A673 (cell line): ENCODE measurements at regions not wholly inside any gene's neighbourhood (a gene's known extent, or its start where the extent isn't known, plus 50 kb on each side); places are given as distances from the start of the nearest gene placed in this dataset.

Source experiments
- BruUV-seq: library from RNA; stranded (reverse); fragments of 400-500 nt; replicated peaks from 2 replicates; lab custom pipeline; 2021; lab: Mats Ljungman, UMichigan
- CTCF ChIA-PET: fragments of 300-600 bp; sonication (Branson Sonifier 250); formaldehyde crosslinking; loops from one replicate; lab custom pipeline; 2022; ENCODE audit warnings: antibody characterized with exemption; lab: Charles Lee
- POLR2A ChIA-PET: fragments of 300-600 bp; sonication (Branson Sonifier 250); formaldehyde crosslinking; loops from one replicate; lab custom pipeline; 2022; ENCODE audit warnings: antibody characterized with exemption; ENCODE audit not compliant: low non-redundant PET; lab: Charles Lee
- DNase-seq: peaks from one replicate; pipeline ENCODE4 v3.0.0-alpha.2; 2015; ENCODE audit warnings: low spot score
- H3K27ac ChIP-seq: fragments of 200-600 bp; sonication (generic); 2 replicates; pipeline ENCODE4 v1.5.1; 2016; ENCODE audit warnings: mixed run types, low read depth, mild to moderate bottlenecking, mixed read lengths, antibody characterized with exemption, low read length; ENCODE audit not compliant: poor library complexity, severe bottlenecking
- H3K27me3 ChIP-seq: fragments of 200-600 bp; sonication (generic); replicated peaks from 2 replicates; pipeline ENCODE4 v1.6.1; 2017; ENCODE audit warnings: mixed run types, low read depth, mild to moderate bottlenecking, mixed read lengths, antibody characterized with exemption, low read length; ENCODE audit not compliant: insufficient read depth, poor library complexity
- H3K36me3 ChIP-seq: fragments of 200-600 bp; sonication (generic); 2 replicates; pipeline ENCODE4 v1.6.1; 2016; ENCODE audit warnings: mixed run types, mild to moderate bottlenecking, mixed read lengths, antibody characterized with exemption, low read length; ENCODE audit not compliant: insufficient read depth, poor library complexity, severe bottlenecking
- H3K4me1 ChIP-seq: fragments of 200-600 bp; sonication (generic); 2 replicates; pipeline ENCODE4 v1.6.1; 2017; ENCODE audit warnings: mixed run types, mild to moderate bottlenecking, mixed read lengths, antibody characterized with exemption, low read length; ENCODE audit not compliant: insufficient read depth, poor library complexity, severe bottlenecking
- H3K4me3 ChIP-seq: fragments of 200-600 bp; sonication (generic); 2 replicates; pipeline ENCODE4 v1.5.1; 2016; ENCODE audit warnings: low read depth, mixed run types, mild to moderate bottlenecking, mixed read lengths, low read length; ENCODE audit not compliant: poor library complexity, severe bottlenecking
- H3K9me3 ChIP-seq: fragments of 200-600 bp; sonication (generic); 2 replicates; pipeline ENCODE4 v1.6.1; 2016; ENCODE audit warnings: mixed run types, low read depth, mild to moderate bottlenecking, mixed read lengths, antibody characterized with exemption, low read length; ENCODE audit not compliant: poor library complexity, severe bottlenecking
- CTCF ChIP-seq: fragments of 300-800, 200-600 bp; sonication (generic); conservative IDR thresholded peaks from 2 replicates; pipeline ENCODE4 v1.5.1; 2017; ENCODE audit warnings: low read depth, mild to moderate bottlenecking, antibody characterized with exemption, low read length, moderate library complexity, mixed read lengths
- EZH2 ChIP-seq: fragments of 200-600 bp; sonication (generic); IDR thresholded peaks from 2 replicates; pipeline ENCODE4 v1.6.1; 2017; ENCODE audit warnings: borderline replicate concordance, low read depth, mild to moderate bottlenecking, mixed read lengths, antibody characterized with exemption, low read length; ENCODE audit not compliant: poor library complexity, severe bottlenecking
- intact Hi-C: fragments of 100-400 bp; cut with micrococcal nuclease; formaldehyde crosslinking; loops from one replicate; pipeline ENCODE4 v1.10.0; 2022; ENCODE audit not compliant: unreplicated experiment

- POLR2A ChIA-PET: no interaction called here
- no peak for DNase-seq
- CTCF ChIA-PET: no interaction called here
- BruUV-seq: no TSS peak
- Histone ChIP-seq H3K4me1 (no peaks in the 10 kb centered on the region), H3K27me3 (no peaks in the 10 kb centered on the region), H3K36me3 (no peaks in the 10 kb centered on the region), H3K9me3 (no peaks in the 10 kb centered on the region), H3K4me3 (no peak overlapping the region), H3K27ac (no peak overlapping the region)
- TF ChIP-seq EZH2: no peak
- TF ChIP-seq CTCF: no peak
- intact Hi-C loops: no loop called here
These were observed 297.0 kb downstream of the MAN2A1 start for GRCh38 chr5:109986726-109987125.

GRCh38 chr5:109987355-109987754, 297.6 kb downstream of the MAN2A1 start:
- Histone ChIP-seq H3K27me3 (no peaks in the 10 kb centered on the region), H3K9me3 (no peaks in the 10 kb centered on the region), H3K27ac (no peak overlapping the region), H3K4me1 (no peaks in the 10 kb centered on the region), H3K4me3 (no peak overlapping the region), H3K36me3 (no peaks in the 10 kb centered on the region)
- TF ChIP-seq CTCF: no peak
- ChIA-PET POLR2A (no interaction called here), CTCF (no interaction called here)
- no TSS peak for BruUV-seq
- intact Hi-C loops: no loop called here
- DNase-seq: no peak

GRCh38 chr5:109987970-109988369, 298.2 kb downstream of the MAN2A1 start:
- no peaks in the 10 kb centered on the region for H3K36me3 ChIP-seq
- intact Hi-C loops: no loop called here
- no peak overlapping the region for H3K27ac ChIP-seq
- H3K4me1 ChIP-seq: no peaks in the 10 kb centered on the region
- H3K27me3 ChIP-seq: no peaks in the 10 kb centered on the region
- TF ChIP-seq EZH2 (no peak), CTCF (no peak)
- no TSS peak for BruUV-seq
- CTCF ChIA-PET: no interaction called here
- no peaks in the 10 kb centered on the region for H3K9me3 ChIP-seq
- DNase-seq: no peak
- H3K4me3 ChIP-seq: no peak overlapping the region
- POLR2A ChIA-PET: no interaction called here
